ENCODE measurements at regions not wholly inside any gene's neighbourhood (a gene's known extent, or its start where the extent isn't known, plus 50 kb on each side); places are given as distances from the start of the nearest gene placed in this dataset.

GRCh38 chr4:138843616-138844015 is 172.0 kb upstream of the NOCT start:
- Histone ChIP-seq H3K4me1 (no peaks in the 10 kb centered on the region), H3K9me3 (no peaks in the 10 kb centered on the region), H3K27ac (no peak overlapping the region), H3K27me3 (no peaks in the 10 kb centered on the region), H3K36me3 (no peaks in the 10 kb centered on the region), H3K4me3 (no peak overlapping the region)
- DNase-seq: no peak
- intact Hi-C loops (cut with DNase I; ENCODE audit: low total_unique reads): no loop called here
- TF ChIP-seq POLR2A (IDR thresholded peaks at IDR 0.05): no peak
- no peak for TF ChIP-seq CTCF (IDR thresholded peaks at IDR 0.05)

GRCh38 chr4:138841343-138841742 is 174.2 kb upstream of the NOCT start:
- Histone ChIP-seq H3K9me3 (no peaks in the 10 kb centered on the region), H3K27me3 (no peaks in the 10 kb centered on the region), H3K4me3 (no peak overlapping the region), H3K4me1 (no peaks in the 10 kb centered on the region), H3K27ac (no peak overlapping the region), H3K36me3 (no peaks in the 10 kb centered on the region)
- DNase-seq: no peak
- intact Hi-C loops (cut with DNase I; ENCODE audit: low total_unique reads): no loop called here
- TF ChIP-seq CTCF (IDR thresholded peaks at IDR 0.05) (no peak), POLR2A (IDR thresholded peaks at IDR 0.05) (no peak)

GRCh38 chr4:138838251-138838650 is 177.3 kb upstream of the NOCT start:
- H3K27ac ChIP-seq: no peak overlapping the region
- H3K9me3 ChIP-seq: no peaks in the 10 kb centered on the region
- no peaks in the 10 kb centered on the region for H3K36me3 ChIP-seq
- H3K27me3 ChIP-seq: no peaks in the 10 kb centered on the region
- no peak overlapping the region for H3K4me3 ChIP-seq
- no peaks in the 10 kb centered on the region for H3K4me1 ChIP-seq
- no peak for DNase-seq
- intact Hi-C loops (cut with DNase I; ENCODE audit: low total_unique reads): no loop called here
- TF ChIP-seq POLR2A (IDR thresholded peaks at IDR 0.05) (no peak), CTCF (IDR thresholded peaks at IDR 0.05) (no peak)

- no peak for DNase-seq
- intact Hi-C loops (cut with DNase I; ENCODE audit: low total_unique reads): no loop called here
Observed at GRCh38 chr4:138835832-138836533, 179.6 kb upstream of the NOCT start.

GRCh38 chr4:138833974-138834373 is 181.6 kb upstream of the NOCT start:
- Histone ChIP-seq H3K4me3 (no peak overlapping the region), H3K4me1 (no peaks in the 10 kb centered on the region), H3K27ac (no peak overlapping the region), H3K27me3 (no peaks in the 10 kb centered on the region), H3K36me3 (no peaks in the 10 kb centered on the region), H3K9me3 (no peaks in the 10 kb centered on the region)
- TF ChIP-seq CTCF (IDR thresholded peaks at IDR 0.05) (no peak), POLR2A (IDR thresholded peaks at IDR 0.05) (no peak)
- DNase-seq: no peak
- intact Hi-C loops (cut with DNase I; ENCODE audit: low total_unique reads): no loop called here

More at GRCh38 chr4:138835832-138836533, 179.6 kb upstream of the NOCT start:
- Histone ChIP-seq H3K4me1 (no peaks in the 10 kb centered on the region), H3K36me3 (no peaks in the 10 kb centered on the region), H3K4me3 (no peak overlapping the region), H3K27me3 (no peaks in the 10 kb centered on the region), H3K27ac (no peak overlapping the region), H3K9me3 (no peaks in the 10 kb centered on the region)
- no peak for TF ChIP-seq CTCF (IDR thresholded peaks at IDR 0.05)
- no peak for TF ChIP-seq POLR2A (IDR thresholded peaks at IDR 0.05)

Data from uterus (tissue), 3 donors.